AG10803 (cell line): ENCODE measurements at regions not wholly inside any gene's neighbourhood (a gene's known extent, or its start where the extent isn't known, plus 50 kb on each side); places are given as distances from the start of the nearest gene placed in this dataset.
A peak's percentile ranks its signal among the peaks of the same experiment; 100 is the strongest.

Experiments
- DNase-seq: peaks from one replicate; pipeline ENCODE4 v3.0.0; 2010; ENCODE audit warnings: low read depth
- H3K4me3 ChIP-seq: 2 replicates; pipeline ENCODE4 v1.5.1; 2011; ENCODE audit warnings: mild to moderate bottlenecking, low read length, control low read depth
- TF ChIP-seq, protein P1 (sequence below): conservative IDR thresholded peaks from 2 replicates; pipeline ENCODE4 v1.5.1; 2011; ENCODE audit warnings: mild to moderate bottlenecking, low read length, control low read depth, inconsistent platforms

GRCh38 chr1:55831759-55832158 lies 616.6 kb upstream of the USP24 start:
- TF ChIP-seq, protein P1, sequence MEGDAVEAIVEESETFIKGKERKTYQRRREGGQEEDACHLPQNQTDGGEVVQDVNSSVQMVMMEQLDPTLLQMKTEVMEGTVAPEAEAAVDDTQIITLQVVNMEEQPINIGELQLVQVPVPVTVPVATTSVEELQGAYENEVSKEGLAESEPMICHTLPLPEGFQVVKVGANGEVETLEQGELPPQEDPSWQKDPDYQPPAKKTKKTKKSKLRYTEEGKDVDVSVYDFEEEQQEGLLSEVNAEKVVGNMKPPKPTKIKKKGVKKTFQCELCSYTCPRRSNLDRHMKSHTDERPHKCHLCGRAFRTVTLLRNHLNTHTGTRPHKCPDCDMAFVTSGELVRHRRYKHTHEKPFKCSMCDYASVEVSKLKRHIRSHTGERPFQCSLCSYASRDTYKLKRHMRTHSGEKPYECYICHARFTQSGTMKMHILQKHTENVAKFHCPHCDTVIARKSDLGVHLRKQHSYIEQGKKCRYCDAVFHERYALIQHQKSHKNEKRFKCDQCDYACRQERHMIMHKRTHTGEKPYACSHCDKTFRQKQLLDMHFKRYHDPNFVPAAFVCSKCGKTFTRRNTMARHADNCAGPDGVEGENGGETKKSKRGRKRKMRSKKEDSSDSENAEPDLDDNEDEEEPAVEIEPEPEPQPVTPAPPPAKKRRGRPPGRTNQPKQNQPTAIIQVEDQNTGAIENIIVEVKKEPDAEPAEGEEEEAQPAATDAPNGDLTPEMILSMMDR, result no peak
- no peak for DNase-seq
- no peak overlapping the region for H3K4me3 ChIP-seq

DNA sequence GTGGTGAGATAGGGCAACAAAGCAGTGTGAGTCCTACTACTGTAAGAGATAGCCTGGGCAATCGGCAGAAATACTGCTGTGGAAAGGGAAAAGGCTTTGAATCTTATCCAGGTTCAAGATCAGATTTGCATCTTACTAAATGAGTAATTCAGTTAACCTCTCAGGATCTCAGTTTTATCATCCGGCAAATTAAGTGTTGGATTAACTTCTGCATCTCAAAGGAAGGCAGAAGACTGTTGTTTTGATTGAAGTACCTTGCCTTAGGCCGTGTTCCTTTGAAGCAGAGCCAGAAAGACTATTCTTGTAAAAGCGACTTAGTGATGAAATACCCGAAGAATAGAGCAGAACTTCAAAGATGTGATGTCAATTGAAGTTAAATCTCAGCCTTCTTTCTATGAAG lies 612.9 kb upstream of the USP24 start:
- DNase-seq, result no peak
- H3K4me3 ChIP-seq, result no peak overlapping the region
- TF ChIP-seq, protein P1, result no peak

DNA sequence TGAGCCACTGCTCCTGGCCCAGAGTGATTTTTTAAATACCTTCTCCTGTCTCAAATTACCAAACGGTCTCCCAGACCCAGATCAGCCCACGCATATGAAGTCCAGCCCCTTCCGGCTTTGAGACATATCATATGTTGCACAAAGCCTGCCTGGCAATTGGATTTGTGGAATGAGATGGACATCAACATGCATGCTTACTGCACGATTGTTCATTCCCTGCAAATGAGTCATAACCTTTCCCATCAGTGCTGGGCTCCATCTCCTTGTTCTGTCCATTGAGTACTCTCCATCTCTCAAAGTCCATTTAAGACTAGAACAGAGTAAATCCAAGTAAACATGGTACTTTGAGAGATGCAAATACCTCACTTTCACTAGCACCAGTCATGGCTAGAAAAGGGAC lies 612.2 kb upstream of the USP24 start:
- no peak overlapping the region for H3K4me3 ChIP-seq
- DNase-seq, result peak; percentile 98
- TF ChIP-seq, protein P1, result no peak

DNA sequence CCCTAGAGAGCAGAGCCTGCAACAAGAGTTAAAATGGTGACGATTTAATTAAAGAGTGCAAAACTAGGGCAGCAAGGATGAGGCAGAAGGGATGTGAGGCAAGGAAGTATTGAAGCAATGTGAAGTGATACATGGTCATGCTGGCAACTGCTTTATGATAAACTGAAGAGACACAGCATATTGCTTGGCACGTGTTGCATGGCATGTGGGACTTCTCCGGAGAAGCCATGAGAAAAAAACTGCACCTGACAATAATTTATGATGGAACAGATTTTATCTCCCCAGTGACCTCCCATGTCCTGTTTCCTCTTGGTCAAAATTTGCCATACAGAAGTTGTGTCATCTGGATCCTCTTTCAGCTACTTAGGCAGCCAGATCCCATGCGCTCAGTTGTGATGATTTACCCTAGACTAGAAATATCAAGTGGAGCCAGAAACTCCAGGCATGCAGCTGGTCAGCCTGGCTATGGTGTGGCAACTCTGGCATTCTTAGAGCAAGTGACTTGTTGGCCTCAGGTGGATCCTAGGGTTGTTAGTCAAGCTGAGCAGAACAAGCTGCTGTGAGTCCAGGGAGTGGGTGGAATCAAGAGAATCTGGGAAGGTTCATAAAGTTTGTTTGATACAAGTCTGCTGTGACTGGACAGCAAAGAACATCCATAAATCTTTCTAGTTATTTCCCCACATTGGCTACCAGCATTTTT lies 611.4 kb upstream of the USP24 start:
- DNase-seq, result peak; percentile 84

GRCh38 chr1:55825461-55825860 lies 610.3 kb upstream of the USP24 start:
- DNase-seq, result no peak
- no peak overlapping the region for H3K4me3 ChIP-seq
- TF ChIP-seq, protein P1, result no peak

More for the DNA sequence above, 611.4 kb upstream of the USP24 start:
- no peak overlapping the region for H3K4me3 ChIP-seq
- TF ChIP-seq, protein P1, result no peak

DNA sequence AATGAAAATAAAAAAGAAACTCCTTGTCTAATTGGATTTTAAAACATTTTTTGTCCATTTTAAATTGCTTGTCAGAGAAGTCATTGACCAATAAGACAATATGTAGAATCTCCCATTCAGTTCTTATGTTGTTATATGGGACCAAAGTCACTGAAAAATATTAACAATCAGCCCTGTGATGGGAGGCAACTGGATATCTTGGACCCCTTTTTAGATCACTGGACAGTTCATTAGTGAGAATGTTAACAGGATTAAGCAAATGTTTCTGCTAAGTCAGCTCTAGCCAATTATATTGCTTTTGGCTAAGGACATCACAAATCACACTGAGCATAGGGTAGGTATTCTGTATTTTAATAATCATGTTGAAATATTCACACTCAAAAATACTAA lies 609.1 kb upstream of the USP24 start:
- TF ChIP-seq, protein P1, result no peak
- DNase-seq, result no peak
- no peak overlapping the region for H3K4me3 ChIP-seq

DNA sequence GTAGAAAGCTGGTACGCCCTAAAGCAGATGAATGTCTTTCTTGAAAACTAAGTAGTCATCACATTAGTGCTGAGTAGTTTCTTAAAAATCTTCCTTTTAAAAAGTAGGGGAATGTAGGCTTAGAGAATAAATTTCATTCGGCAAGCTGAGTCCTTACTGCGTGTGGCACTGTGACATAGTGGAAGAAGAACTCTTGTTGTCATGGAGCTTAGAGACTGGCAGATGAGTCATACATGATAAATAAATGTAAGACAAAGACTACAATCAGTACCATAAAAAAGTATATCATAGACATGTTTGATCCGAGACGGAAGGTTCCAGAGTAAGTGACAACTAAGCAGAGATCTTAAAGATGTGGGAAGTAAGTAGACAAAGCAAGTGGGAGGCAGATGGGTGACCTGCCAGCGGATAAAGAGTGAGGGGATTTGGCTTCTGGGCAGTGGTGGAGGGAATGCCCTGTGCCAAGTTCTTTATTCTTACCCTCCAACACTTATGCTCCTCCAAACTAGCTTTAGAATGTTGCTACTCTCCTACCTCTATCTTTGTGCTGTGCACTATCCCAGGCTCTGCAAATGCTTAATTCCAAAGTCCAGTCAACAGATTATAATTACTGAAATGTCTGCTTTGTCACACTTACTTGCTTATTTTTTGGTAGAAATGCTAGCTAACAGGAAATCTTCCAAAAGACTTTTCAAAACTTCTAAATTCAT lies 608.5 kb upstream of the USP24 start:
- TF ChIP-seq, protein P1, result no peak; the same call in 1 of the 2 replicates
- H3K4me3 ChIP-seq, result no peak overlapping the region
- DNase-seq, result peak; percentile 54
